HG03378 (cell line): ENCODE measurements at regions not wholly inside any gene's neighbourhood (a gene's known extent, or its start where the extent isn't known, plus 50 kb on each side); places are given as distances from the start of the nearest gene placed in this dataset.

Source experiments
- ATAC-seq: cut with Tn5 transposase; IDR thresholded peaks from one replicate; pipeline ENCODE4 v1.9.1; 2021; ENCODE audit warnings: mild to moderate bottlenecking, moderate library complexity; ENCODE audit not compliant: unreplicated experiment

DNA sequence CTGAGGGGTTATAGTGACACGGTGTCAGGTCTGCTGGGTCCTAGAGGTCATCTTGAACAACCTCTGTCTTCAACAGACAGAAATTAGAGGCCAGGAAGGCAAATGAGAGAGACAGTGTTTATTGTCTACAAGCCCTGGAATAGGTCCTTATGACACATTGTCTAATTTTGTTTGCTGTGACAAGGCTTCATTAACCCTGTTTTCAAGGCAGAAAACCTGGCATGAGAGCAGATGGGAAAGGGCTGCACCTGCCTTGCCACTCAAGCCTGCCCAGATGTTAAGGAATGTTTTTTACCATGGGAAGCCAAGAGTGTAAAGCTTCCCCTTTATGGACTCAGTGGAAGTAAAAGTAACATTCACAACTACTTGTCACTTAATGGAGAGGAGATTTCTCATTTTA is 275.3 kb downstream of the KCNS3 start:
- ATAC-seq: no peak

DNA sequence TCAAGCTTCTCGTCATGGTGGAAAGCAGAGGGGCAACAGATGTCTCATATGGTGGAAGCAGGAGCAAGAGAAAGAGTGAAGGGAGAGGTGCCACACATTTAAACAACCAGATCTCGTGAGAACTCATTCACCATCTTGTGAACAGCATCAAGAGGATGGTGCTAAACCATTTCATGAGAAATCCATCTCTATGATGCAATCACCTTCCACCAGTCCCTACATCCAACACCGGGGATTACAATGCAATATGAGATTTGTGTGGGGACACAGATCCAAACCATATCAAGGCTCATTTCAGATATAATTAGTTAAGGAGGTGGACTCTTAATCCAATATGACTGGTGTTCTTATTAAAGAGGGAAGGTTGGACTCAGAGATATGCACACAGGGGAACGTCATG is 272.8 kb downstream of the KCNS3 start:
- ATAC-seq: no peak

DNA sequence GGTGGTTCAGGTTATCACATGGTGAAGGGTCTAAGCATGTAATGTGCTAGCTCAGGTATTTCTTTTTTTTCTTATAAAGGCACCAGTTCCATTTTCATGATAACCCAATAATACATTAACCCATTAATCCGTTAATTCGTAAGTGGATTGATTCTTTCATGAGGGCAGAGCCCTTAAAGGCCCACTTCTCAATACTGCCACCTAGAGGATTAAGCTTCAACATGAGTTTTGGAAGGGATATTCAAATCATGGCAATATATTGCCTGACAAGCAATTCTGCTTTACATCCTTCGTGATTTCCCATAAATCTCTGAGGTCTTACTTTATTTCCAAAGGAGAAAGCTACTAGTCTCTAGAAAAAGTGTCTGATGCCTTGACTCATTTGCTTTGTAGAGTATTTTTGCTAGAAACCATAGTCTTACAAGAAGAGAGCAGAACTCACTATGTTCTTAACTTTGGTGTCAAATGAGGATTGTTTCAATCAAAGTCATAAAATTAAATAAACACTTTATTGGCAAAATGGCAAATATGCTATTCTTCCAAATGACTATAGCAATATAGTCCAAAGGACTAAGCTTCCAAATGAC is 271.3 kb downstream of the KCNS3 start:
- ATAC-seq: peak; percentile 85

DNA sequence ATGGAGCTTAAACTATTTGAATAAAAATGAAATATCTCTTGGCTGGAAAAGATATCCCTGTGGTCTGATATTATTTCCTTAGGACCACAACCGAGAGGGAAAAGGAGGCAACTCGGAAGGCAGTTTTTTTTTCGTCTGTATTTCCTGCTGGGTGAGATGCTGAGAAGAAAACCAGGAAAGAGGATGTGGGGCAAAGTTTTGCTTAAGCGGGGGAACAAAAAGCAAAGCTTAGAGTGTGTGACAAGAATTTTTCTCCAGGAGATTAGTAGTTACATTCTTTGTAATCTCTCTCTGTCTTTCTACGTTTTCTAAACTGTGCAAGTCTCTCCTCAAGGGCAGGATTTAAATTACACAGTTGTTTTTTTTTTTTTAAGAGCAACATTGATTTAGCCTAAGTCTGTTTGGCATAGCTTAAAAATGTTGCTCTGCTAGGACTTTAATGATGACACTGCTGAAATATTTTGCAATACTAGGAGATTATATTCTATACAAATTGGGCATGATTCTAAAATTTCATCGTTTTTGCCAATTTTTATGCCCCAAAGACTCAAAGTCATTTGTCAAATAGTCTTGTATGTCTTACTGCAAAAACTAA is 258.5 kb downstream of the KCNS3 start:
- ATAC-seq: no peak

DNA sequence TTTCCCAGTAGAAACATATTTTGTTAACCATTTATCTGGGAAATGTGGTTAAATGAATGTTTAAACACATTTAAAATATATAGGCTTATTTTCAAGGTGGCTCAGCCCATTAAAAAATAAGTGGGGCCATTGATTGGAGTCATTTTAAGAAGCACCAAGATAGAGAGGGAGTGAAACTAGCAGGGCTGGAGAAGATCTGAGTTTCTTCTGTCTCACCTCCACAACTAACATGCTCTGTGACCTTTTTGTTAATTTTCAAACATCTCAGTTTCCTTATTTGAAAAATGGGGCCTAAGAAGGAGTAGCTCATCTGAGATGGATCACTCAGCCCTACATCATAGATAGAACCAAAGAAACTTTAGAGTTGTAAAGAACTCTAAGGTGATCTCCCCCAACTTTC is 254.8 kb downstream of the KCNS3 start:
- no peak for ATAC-seq

DNA sequence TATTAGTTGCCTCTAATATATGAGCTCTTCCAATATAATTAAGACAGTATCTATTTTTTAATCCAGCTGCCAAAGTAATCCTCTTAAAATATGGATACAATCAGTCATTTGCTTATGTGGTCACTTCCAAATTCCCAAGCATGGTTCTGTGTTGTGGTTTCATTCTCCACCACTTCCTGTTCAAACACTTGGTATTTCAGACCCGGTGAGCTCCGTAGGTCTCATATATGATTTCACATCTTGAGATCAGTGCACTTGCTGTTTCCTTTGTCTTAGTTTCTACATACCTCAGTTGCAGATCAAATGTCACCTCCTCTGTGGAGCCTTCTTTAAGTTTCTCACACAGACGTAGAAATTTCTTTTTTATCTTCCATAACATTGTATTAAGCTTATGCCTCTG is 254.2 kb downstream of the KCNS3 start:
- peak; percentile 49 for ATAC-seq

DNA sequence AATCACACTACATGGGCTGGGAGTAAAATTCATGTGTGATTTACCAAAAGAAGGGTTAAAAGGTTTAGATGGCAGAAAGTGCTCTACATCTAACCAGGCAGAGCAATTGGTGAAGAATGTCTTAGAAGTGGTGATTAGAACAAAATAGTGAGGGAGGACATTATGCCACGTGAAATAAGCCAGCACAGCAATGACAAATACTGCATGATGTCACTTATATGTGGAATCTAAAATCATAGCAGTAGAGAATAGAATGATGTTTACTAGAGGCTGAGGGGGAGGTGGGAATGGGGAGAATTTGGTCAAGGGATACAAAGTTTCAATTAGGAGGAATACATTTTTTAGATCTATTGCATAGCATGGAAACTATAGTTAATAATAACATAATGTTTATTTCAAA is 253.3 kb downstream of the KCNS3 start:
- no peak for ATAC-seq

DNA sequence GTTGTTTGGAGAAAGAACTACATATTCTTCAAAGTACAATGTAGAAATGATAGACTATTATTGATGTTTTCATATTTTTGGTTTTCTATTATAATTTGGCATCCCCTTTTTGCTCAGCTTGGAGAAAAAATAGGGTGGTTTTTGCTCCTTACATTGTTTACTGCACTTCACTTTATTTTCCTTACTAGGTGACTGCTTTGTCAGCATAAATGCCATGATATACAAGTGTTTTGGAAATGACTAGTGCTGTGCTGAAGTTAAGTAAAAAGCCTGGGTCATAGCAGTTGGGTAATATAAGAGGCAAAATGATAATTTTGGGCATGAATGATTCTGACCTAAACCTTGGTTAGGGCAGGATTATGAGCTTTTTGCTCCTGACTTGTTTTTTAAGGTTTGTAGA is 250.9 kb downstream of the KCNS3 start:
- no peak for ATAC-seq

DNA sequence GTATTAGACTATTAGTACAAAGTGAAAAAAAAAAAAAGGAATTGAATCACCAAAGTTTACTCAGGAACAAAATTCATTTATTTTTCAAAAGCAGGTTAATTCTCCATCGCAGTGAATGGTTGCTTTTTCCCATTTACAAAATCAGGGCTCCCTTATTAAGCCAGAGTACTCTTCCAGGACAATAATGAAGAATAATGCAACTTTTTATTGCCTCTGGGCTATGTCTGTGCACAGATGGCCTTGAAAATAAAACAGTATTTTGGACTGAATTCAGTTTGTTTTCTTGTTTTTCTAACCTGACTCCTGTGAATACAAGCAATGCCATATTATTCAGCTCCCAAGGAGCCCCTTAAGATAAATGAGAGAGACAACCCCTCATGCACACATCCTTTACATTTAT is 246.8 kb downstream of the KCNS3 start:
- ATAC-seq: no peak

DNA sequence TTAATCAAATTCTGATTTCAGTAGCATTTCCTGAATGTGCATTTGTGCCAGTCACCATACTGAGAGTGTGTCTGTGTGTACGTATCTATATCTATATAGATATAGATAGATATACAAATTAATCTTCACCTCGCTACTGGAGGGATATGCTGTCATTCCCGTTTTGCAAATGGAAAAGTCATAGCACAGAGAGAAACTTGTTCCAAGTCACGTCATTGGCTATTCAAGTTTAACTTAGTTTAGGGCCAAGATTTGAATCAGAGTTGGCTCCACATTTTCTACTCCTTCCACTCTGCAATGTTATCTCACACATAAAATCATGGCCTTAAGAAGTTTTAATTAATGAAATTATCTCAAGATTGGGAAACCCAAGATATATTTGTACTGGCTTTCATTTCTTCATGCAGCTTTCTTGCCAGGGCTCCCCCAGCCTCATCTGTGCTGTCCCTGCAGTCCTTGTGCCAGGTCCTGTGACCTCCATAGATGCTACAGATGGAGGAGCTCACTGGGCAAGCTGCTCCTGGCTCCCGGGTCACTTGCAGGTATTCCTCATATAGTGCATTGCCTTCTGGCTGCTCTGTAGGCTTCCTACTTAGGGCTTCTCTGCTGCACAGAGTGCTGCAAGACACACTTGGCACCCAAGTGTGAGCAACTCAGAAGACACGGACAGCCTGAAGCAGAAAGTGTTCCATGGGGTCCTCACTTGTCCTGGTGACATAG is 245.8 kb downstream of the KCNS3 start:
- no peak for ATAC-seq

DNA sequence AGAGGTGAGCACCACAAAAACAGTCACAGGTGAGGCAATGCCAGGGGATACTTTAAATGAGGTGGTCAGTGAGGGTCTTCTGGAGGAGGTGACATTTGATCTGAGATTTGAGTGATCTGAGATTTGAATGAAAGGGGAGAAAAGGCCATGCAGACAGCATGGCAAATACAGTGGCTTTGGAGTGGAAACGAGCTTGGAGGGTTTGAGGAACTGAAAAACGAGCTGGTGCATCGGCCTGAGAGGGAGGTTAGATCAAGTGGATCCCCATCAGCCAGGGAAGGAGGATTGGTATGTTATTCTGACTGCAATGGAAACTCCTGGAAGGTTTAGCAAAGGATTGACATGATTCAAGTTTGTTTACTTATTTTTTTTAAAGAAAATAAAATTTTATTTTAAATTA is 245.1 kb downstream of the KCNS3 start:
- peak; percentile 55 for ATAC-seq

DNA sequence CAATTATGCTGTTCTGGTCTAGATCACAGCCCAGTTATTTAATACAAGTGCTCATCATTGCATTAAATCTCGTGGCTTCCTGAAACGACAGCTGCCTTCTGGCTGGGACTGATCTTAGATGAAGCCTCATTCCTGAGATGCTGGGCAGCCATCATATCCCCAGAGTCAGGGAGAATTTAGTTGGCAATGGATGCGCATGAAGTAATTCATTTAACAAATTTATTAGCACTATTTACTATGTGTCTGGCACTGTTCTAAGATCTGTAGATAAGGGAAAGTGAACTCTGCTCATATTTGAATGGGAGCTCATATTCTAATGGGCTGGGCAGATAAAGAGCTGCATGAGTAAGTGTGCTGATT is 244.7 kb downstream of the KCNS3 start:
- ATAC-seq: no peak

DNA sequence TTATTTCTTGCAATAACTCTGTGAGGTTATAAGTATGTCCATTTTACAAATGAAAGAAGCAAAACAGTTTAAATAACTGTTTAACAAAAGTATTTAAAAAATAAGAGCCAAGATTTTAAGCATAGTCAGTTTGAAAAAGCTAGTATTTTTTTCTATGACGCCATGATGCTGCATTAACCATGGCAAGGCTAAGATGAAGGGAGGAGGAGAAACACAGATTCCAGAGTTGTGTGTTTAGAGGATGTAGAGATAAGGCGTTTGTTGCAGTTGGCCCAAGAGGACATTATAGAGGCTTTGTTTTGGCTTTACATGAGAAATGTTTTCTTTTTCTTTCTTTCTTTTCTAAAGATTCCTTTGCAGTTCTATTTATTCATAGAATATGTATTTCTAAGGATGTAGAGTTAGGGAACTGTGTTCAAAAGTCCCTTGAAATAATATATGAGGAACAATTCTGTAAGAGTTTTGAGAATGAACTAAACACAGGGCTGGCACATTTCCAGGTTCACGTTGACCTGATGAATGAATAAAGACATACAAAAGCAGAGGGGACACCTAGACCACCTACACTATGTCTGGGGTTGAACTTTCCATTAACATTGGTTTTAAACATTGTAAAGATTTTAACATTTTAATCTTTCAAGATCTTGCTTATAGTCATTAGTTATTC is 244.2 kb downstream of the KCNS3 start:
- ATAC-seq: no peak

DNA sequence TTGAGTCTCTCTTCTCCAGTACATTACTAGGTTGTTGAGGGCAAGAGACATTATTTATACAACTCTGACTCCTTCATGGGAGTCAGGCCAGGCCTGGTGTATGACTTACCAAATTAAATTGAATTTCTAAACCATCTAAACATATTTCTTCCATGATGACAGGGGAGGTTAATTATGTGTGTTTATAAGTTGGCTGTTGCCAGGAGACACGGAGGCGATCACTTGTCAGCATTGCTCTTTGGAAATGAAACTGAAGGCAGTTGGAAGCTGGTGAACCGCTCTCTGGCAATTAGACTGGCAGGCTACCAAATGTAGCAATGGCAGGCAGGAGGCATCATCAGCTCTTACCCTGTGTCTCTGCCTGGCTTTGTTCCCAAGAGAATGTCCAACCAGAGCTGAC is 241.4 kb downstream of the KCNS3 start:
- no peak for ATAC-seq

DNA sequence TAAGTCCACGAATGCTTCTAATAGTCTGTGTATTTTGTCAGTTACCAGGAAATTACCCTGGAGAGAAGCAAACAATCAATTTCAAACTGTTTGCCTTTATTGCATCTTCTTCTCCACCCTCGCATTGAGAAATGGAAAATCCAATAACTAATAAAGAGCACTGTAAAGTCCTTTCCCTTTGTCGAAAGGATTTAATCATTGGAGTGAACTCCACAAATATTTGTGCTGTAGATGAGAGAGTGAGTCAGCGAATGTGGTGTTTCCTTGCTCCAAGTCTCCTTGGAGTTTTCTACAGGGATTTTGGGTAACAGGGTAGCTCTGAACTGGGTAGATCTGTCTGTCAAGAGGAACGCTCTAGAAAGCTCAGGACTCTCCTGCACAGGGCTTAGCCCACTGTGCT is 240.2 kb downstream of the KCNS3 start:
- no peak for ATAC-seq

DNA sequence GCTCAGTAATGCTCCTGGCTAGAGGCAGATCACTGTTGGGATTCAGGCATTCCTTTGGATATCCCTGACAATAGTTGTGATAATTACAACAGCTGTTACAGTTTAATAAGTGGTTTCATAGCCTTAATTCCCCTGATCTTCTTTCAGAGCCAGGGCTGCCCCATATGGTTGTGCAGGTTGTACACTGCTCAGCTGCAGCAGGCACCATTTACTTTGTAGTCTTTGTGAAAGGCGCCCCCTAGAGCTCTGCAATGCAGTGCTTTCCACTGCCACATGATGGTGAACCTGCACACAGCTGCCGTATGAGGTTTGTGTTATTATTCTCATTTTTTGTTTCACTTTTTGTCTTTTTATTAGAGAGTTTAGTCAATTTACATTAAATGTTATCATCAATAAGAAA is 239.1 kb downstream of the KCNS3 start:
- peak; percentile 87 for ATAC-seq

DNA sequence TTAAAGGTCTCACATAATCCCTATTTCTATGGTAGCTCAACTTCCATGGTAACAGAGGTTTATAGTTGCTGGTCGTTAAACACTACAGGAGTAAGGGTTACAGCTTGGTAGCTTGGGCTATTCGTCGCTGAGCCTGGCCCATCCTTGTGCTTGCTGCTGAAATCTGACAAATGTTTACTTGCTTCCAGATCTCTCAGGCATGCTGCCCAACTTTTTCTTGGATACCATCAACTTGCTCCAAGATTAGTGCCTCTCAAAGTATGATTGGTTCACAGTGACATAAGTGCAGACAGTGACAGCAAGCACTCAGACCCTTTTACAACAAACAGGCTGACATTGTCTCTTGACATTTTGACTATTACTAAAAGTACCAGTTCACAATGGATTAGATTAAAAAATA is 231.8 kb downstream of the KCNS3 start:
- ATAC-seq: no peak

DNA sequence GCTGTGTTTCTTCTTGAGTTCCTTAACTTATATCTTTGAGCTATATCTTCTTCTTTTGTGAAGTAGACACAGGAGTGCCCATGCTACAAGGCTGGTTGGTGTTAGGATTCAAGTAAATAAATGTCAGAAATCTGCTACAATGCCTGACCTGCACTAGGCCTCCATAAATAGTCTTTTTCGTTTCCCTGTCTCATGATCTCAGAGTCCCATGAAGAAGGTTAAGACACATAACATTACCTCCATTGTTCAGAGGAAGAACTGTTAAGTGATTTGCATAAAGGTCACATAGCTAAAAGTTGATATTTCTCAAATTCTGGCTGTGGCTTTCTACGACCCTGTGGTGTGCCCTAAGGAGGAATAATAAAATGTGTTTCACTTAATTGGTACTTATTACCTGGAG is 228.4 kb downstream of the KCNS3 start:
- no peak for ATAC-seq

DNA sequence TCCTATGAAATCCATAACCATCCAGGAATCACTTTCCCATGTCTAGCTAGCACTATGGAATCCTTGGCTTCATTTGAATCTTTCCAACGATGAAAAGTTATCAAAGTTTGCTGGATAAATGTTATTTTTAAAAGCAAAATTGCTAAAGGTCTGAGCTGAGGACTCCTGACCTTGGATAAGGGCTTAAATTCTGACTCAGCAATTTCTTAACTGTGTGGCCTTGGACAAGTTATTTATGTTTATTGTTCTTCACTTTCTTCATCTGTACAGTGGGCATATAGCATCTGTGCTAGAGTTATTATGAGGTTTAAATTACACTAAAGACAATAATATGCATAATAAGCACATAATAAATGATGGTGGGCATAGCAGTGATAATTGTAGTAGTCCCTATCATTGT is 227.5 kb downstream of the KCNS3 start:
- ATAC-seq: no peak

DNA sequence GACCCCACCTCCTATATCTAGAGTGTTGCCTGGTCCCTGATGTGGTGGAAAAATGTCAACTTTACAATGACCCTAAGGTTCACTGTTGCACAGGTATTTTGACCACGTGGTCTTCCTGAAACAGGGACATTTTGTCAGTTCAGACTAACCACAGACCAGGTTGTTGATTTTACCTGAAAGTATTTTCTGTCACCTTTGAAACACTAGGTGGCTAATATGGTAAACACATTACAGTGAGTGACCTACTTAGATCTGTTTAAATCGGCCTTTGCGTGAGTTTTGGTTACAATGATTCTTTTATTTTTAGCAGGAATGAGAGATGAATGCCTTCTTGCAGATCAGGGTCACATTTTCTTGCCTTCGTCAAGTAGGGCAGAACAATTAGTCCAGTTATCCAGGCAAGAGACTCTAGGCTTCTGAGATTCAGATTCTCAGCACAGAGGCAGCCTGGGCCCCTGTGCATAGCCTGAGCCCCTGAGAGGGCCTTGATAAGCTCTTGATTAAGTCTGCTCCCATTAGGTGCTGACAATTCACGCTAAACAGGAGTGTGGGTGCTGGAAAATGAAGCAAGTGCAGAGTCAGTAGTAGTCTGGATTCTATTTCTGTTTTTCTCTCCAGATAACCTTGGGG is 226.2 kb downstream of the KCNS3 start:
- ATAC-seq: no peak

DNA sequence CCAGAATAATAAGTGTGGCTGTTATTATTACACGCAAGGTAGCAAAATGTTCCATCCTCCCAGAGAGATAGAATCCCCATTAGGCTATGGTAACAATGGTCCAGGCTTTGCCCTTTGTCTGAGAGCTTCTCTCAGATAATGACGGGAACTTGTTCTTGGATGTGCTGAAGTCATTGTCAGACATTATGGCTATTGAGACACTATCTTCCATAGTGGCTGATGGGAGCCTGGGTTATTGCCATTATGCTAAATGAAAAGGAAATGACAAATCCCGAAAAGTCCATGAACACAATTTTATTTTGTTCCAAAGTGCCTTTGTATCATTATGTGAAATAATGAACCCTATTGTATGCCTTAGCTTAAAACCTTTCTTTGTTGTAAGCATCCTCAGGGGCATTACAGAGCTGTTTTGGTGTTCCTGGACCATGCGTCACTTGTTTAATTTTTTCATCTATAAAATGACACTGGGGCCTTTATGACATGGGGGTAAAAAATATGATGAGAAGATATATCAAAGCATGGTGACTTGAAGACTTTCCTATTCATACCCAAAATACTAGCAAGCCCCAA is 218.5 kb downstream of the KCNS3 start:
- ATAC-seq: no peak
